H1 (cell line): ENCODE measurements at regions not wholly inside any gene's neighbourhood (a gene's known extent, or its start where the extent isn't known, plus 50 kb on each side); places are given as distances from the start of the nearest gene placed in this dataset.

Experiments used
- CTCF ChIA-PET: fragments of 300-600 bp; sonication (Branson Sonifier 250); formaldehyde crosslinking; loops from one replicate; lab custom pipeline; 2021; ENCODE audit not compliant: partially characterized antibody; lab: Charles Lee
- POLR2A ChIA-PET: fragments of 300-600 bp; sonication (Branson Sonifier 250); formaldehyde crosslinking; loops from one replicate; lab custom pipeline; 2021; ENCODE audit warnings: inconsistent platforms; ENCODE audit not compliant: partially characterized antibody; lab: Charles Lee
- DNase-seq, 2 experiments: peaks; one replicate each; pipeline versions ENCODE4 v3.0.0 to v3.0.0-alpha.2; 2010 to 2022; ENCODE audit warnings: low spot score in 2 of 2, low read depth in 1 of 2, mixed read lengths in 1 of 2
- FAIRE-seq: peaks from 2 replicates; lab custom pipeline; 2011; peaks lifted over from hg19 to GRCh38; lab: Jason Lieb, UNC
- H2AFZ ChIP-seq: 2 replicates; pipeline ENCODE4 v1.8.1; 2012; ENCODE audit warnings: low read length, inconsistent platforms
- H2AK5ac ChIP-seq: 2 replicates; pipeline ENCODE4 v1.6.1; 2013; ENCODE audit warnings: low read depth, low read length
- H2BK120ac ChIP-seq: replicated peaks from 2 replicates; pipeline ENCODE3; 2013; ENCODE audit warnings: low read depth, low read length, inconsistent platforms
- H2BK12ac ChIP-seq: 2 replicates; pipeline ENCODE4 v1.6.1; 2013; ENCODE audit warnings: low read depth, low read length
- H2BK15ac ChIP-seq: 2 replicates; pipeline ENCODE4 v1.6.1; 2013; ENCODE audit warnings: low read length
- H2BK20ac ChIP-seq: 2 replicates; pipeline ENCODE4 v1.6.1; 2013; ENCODE audit warnings: low read length
- H2BK5ac ChIP-seq: 2 replicates; pipeline ENCODE4 v1.6.1; 2013; ENCODE audit warnings: low read depth, low read length
- H3K14ac ChIP-seq: 2 replicates; pipeline ENCODE4 v1.6.1; 2013; ENCODE audit warnings: inconsistent platforms; ENCODE audit not compliant: insufficient read length
- H3K18ac ChIP-seq: 2 replicates; pipeline ENCODE4 v1.6.1; 2013; ENCODE audit warnings: low read length; ENCODE audit errors: extremely low read depth
- H3K23ac ChIP-seq: 2 replicates; pipeline ENCODE4 v1.6.1; 2013; ENCODE audit warnings: inconsistent platforms; ENCODE audit not compliant: insufficient read length
- H3K23me2 ChIP-seq: 2 replicates; pipeline ENCODE4 v1.6.1; 2013; ENCODE audit warnings: low read depth, low read length
- H3K27ac ChIP-seq: 2 replicates; pipeline ENCODE4 v1.6.1; 2011; ENCODE audit warnings: low read depth, low read length, inconsistent platforms
- H3K27me3 ChIP-seq, 4 experiments: replicated peaks in 1 of 4; 1 replicate in 1 of 4; 2 replicates in 3 of 4; pipeline versions ENCODE4 v1.6.1 to v1.8.1; 2011 to 2013; ENCODE audit warnings: low read length in 3 of 4, mild to moderate bottlenecking in 3 of 4, inconsistent platforms in 2 of 4, mixed read lengths in 2 of 4, moderate library complexity in 1 of 4; ENCODE audit not compliant: control insufficient read depth in 3 of 4, insufficient read depth in 3 of 4; ENCODE audit errors: extremely low read depth in 1 of 4
- H3K36me3 ChIP-seq, 4 experiments: 2 replicates each; pipeline versions ENCODE4 v1.6.1 to v1.8.1; 2011 to 2013; ENCODE audit warnings: mild to moderate bottlenecking in 4 of 4, low read length in 3 of 4, moderate library complexity in 2 of 4, control low read depth in 1 of 4, inconsistent platforms in 1 of 4; ENCODE audit not compliant: insufficient read depth in 4 of 4, control insufficient read depth in 2 of 4
- H3K4ac ChIP-seq: replicated peaks from 2 replicates; pipeline ENCODE3; 2013; ENCODE audit warnings: low read length, low read depth, mixed read lengths, inconsistent platforms; ENCODE audit not compliant: insufficient read length
- H3K4me1 ChIP-seq, 4 experiments: replicated peaks in 1 of 4; 1 replicate in 1 of 4; 2 replicates in 3 of 4; pipeline versions ENCODE4 v1.6.1 to v1.8.1; 2011 to 2013; ENCODE audit warnings: low read length in 3 of 4, inconsistent platforms in 2 of 4, mixed read lengths in 1 of 4; ENCODE audit not compliant: insufficient read depth in 4 of 4, control insufficient read depth in 3 of 4
- H3K4me2 ChIP-seq, 2 experiments: 2 replicates each; pipeline versions ENCODE4 v1.6.1 to v1.8.1; 2011 to 2013; ENCODE audit warnings: low read depth in 2 of 2, low read length in 2 of 2, control low read depth in 1 of 2, inconsistent platforms in 1 of 2, mild to moderate bottlenecking in 1 of 2; ENCODE audit not compliant: insufficient read depth in 1 of 2
- H3K4me3 ChIP-seq, 4 experiments: fragments of 200-600, 300-600 bp in 1 of 4; sonication (generic), shearing (Covaris generic), sonication (Bioruptor Twin) in 1 of 4; 2 replicates each; pipeline versions ENCODE4 v1.5.1 to v1.8.1; 2011 to 2016; ENCODE audit warnings: low read length in 4 of 4, low read depth in 3 of 4, control low read depth in 2 of 4, inconsistent platforms in 2 of 4, mild to moderate bottlenecking in 2 of 4, mixed read lengths in 1 of 4, moderate library complexity in 1 of 4; ENCODE audit not compliant: insufficient read depth in 2 of 4; ENCODE audit errors: extremely low read depth in 1 of 4
- H3K56ac ChIP-seq: replicated peaks from 2 replicates; pipeline ENCODE3; 2013; ENCODE audit warnings: low read depth, mild to moderate bottlenecking, mixed read lengths, low read length, inconsistent platforms; ENCODE audit not compliant: insufficient read length
- H3K79me1 ChIP-seq: 2 replicates; pipeline ENCODE4 v1.6.1; 2013; ENCODE audit warnings: low read depth, low read length, control low read depth
- H3K79me2 ChIP-seq, 2 experiments: 2 replicates each; pipeline versions ENCODE4 v1.6.1 to v1.8.1; 2012 to 2013; ENCODE audit warnings: low read length in 2 of 2, mild to moderate bottlenecking in 2 of 2, inconsistent platforms in 1 of 2; ENCODE audit not compliant: insufficient read depth in 2 of 2, control insufficient read depth in 1 of 2
- H3K9ac ChIP-seq, 4 experiments: replicated peaks in 1 of 4; 1 replicate in 1 of 4; 2 replicates in 3 of 4; pipeline versions ENCODE4 v1.6.1 to v1.8.1; 2011 to 2013; ENCODE audit warnings: low read depth in 3 of 4, low read length in 3 of 4, control low read depth in 2 of 4, mild to moderate bottlenecking in 2 of 4, moderate library complexity in 2 of 4, inconsistent platforms in 1 of 4; ENCODE audit errors: extremely low read depth in 1 of 4
- H3K9me3 ChIP-seq, 2 experiments: 2 replicates each; pipeline versions ENCODE4 v1.6.1 to v1.8.1; 2012 to 2013; ENCODE audit warnings: mild to moderate bottlenecking in 2 of 2, moderate library complexity in 2 of 2, control low read depth in 1 of 2, inconsistent platforms in 1 of 2, low read depth in 1 of 2, low read length in 1 of 2, mixed read lengths in 1 of 2; ENCODE audit not compliant: insufficient read depth in 2 of 2
- H4K20me1 ChIP-seq, 2 experiments: replicated peaks in 1 of 2; 2 replicates each; pipeline versions ENCODE3 to v1.8.1; 2011 to 2013; ENCODE audit warnings: inconsistent platforms in 2 of 2, low read length in 2 of 2, mild to moderate bottlenecking in 1 of 2; ENCODE audit not compliant: insufficient read depth in 2 of 2, control insufficient read depth in 1 of 2
- H4K5ac ChIP-seq: 2 replicates; pipeline ENCODE4 v1.6.1; 2013; ENCODE audit warnings: low read length, low read depth, mixed read lengths, inconsistent platforms; ENCODE audit not compliant: insufficient read length
- H4K8ac ChIP-seq: 2 replicates; pipeline ENCODE4 v1.8.0; 2013; ENCODE audit warnings: mild to moderate bottlenecking, moderate library complexity, low read length, inconsistent platforms; ENCODE audit not compliant: insufficient read depth; ENCODE audit errors: extremely low read depth
- H4K91ac ChIP-seq: replicated peaks from 2 replicates; pipeline ENCODE3; 2013; ENCODE audit warnings: low read length, mixed read lengths, inconsistent platforms; ENCODE audit not compliant: insufficient read length
- ATF2 ChIP-seq: IDR thresholded peaks from 2 replicates; pipeline ENCODE4 v1.6.1; 2012; ENCODE audit warnings: low read length, inconsistent platforms
- BACH1 ChIP-seq: IDR thresholded peaks from 2 replicates; pipeline ENCODE4 v1.6.1; 2012; ENCODE audit warnings: low read length, improper control_type of control experiment
- CREB1 ChIP-seq: IDR thresholded peaks from 2 replicates; pipeline ENCODE4 v1.6.1; 2012; ENCODE audit warnings: inconsistent platforms
- CTBP2 ChIP-seq: IDR thresholded peaks from 2 replicates; pipeline ENCODE4 v1.7.0; 2011; ENCODE audit warnings: borderline replicate concordance, mild to moderate bottlenecking, moderate library complexity, mixed read lengths, low read length; ENCODE audit not compliant: insufficient read depth, insufficient read length
- CTCF ChIP-seq, 3 experiments: IDR thresholded peaks; 1 replicate in 2 of 3; 2 replicates in 1 of 3; pipeline versions ENCODE4 v1.5.1 to v1.6.1; 2011; ENCODE audit warnings: low read length in 3 of 3, mild to moderate bottlenecking in 3 of 3, inconsistent platforms in 2 of 3, low read depth in 1 of 3, moderate library complexity in 1 of 3; ENCODE audit not compliant: insufficient read depth in 1 of 3; ENCODE audit errors: control extremely low read depth in 1 of 3
- FOSL1 ChIP-seq: IDR thresholded peaks from 2 replicates; pipeline ENCODE4 v1.6.1; 2011; ENCODE audit warnings: mild to moderate bottlenecking, low read depth, low read length, moderate library complexity; ENCODE audit not compliant: insufficient read depth
- NRF1 ChIP-seq: IDR thresholded peaks from 2 replicates; pipeline ENCODE4 v1.6.1; 2011; ENCODE audit warnings: mild to moderate bottlenecking, low read depth, low read length, improper control_type of control experiment
- PHF8 ChIP-seq: fragments of 200-600 bp; sonication (generic); conservative IDR thresholded peaks from 2 replicates; pipeline ENCODE4 v1.7.1; 2012; ENCODE audit warnings: low read depth, mild to moderate bottlenecking, inconsistent platforms, low read length, moderate library complexity
- SAP30 ChIP-seq: fragments of 300-600 bp; sonication (generic); IDR thresholded peaks from 2 replicates; pipeline ENCODE4 v1.7.1; 2012; ENCODE audit warnings: low read length, moderate library complexity, mild to moderate bottlenecking, inconsistent platforms; ENCODE audit not compliant: insufficient read depth, insufficient replicate concordance
- SRF ChIP-seq: IDR thresholded peaks from 2 replicates; pipeline ENCODE4 v1.6.1; 2011; ENCODE audit warnings: mild to moderate bottlenecking, low read depth, low read length, moderate library complexity
- WGBS, 2 experiments: shearing (Covaris generic) in 1 of 2; methylation state at CpG; one replicate each; pipeline versions ENCODE4 v1.1.6 to v1.1.7; 2013 to 2015; ENCODE audit warnings: low lambda C conversion rate in 2 of 2, mixed read lengths in 2 of 2, inconsistent platforms in 1 of 2, low coverage in 1 of 2, missing lambda C conversion rate in 1 of 2; ENCODE audit not compliant: insufficient replicate concordance in 2 of 2, insufficient coverage in 1 of 2, insufficient read length in 1 of 2; ENCODE audit errors: extremely low coverage in 1 of 2, missing lambda C conversion rate in 1 of 2; 5-methylcytosine and 5-hydroxymethylcytosine counted together

DNA sequence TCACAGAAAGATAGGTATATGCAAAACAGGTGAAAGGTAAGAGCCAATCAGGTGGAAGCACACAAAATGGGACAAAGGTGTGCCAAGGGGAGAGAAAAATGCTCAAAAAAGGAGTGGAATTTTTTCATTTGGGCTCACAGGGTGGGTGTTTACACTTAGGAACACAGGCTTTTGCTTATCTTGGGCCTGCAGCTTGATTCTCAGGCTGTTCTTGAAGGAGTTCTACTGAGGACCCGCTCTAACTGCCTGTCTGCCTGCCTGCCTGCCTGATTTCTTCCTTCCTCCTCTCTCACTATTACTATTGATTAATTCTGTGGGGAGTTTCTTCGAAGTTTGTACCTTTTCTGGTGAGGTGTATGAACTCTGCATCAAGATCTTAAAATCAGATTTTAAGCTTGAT is 120.3 kb upstream of the CTSO start:
- WGBS, 2 experiments, result 88% methylated on average over 2 of the region's 2 CpGs; no CpG with 5 or more reads in 1 of the 2 experiments
- Histone ChIP-seq H3K23ac (no peak overlapping the region), H2AK5ac (no peak overlapping the region), H3K36me3 (no peaks in the 10 kb centered on the region), H3K4me2 (no peak overlapping the region), H4K20me1 (no peaks in the 10 kb centered on the region), H3K79me2 (no peaks in the 10 kb centered on the region), H2BK120ac (no peak overlapping the region), H3K9me3 (no peaks in the 10 kb centered on the region), H3K14ac (no peak overlapping the region), H2BK20ac (no peak overlapping the region), H3K23me2 (no peaks in the 10 kb centered on the region), H3K4me3 (no peak overlapping the region), H3K9ac (no peak overlapping the region), H3K27ac (no peak overlapping the region), H3K4ac (no peak overlapping the region), H3K56ac (no peak overlapping the region), H3K4me1 (no peaks in the 10 kb centered on the region), H2AFZ (0 out of 2 replicates have a peak overlapping the region, but pooled peaks have one; percentile 1), H4K5ac (no peak overlapping the region), H3K27me3 (no peaks in the 10 kb centered on the region), H2BK5ac (no peak overlapping the region), H2BK15ac (no peak overlapping the region), H4K8ac (no peak overlapping the region), H3K18ac (no peak overlapping the region), H3K79me1 (no peaks in the 10 kb centered on the region), H2BK12ac (no peak overlapping the region), H4K91ac (no peak overlapping the region)
- FAIRE-seq (no peak), DNase-seq (no peak)
- ChIA-PET CTCF (interaction anchor here (0.6 to 1.1 kb wide), 2 partner anchors 35 to 467 kb away, joined by 3 read pairs; no protein-coding TSS in a partner anchor), POLR2A (no interaction called here)
- no peak for TF ChIP-seq PHF8
- TF ChIP-seq ATF2, result no peak
- TF ChIP-seq NRF1, result no peak
- TF ChIP-seq CTBP2, result no peak
- no peak for TF ChIP-seq FOSL1
- no peak for TF ChIP-seq SAP30
- no peak for TF ChIP-seq CREB1
- no peak for TF ChIP-seq CTCF (IDR thresholded peaks at IDR 0.05; ENCODE audit: control extremely low read depth in 1 of 3, insufficient read depth in 1 of 3, low read depth in 1 of 3, low read length in 3 of 3)
- no peak for TF ChIP-seq SRF
- no peak for TF ChIP-seq BACH1
